ENCODE measurements at regions not wholly inside any gene's neighbourhood (a gene's known extent, or its start where the extent isn't known, plus 50 kb on each side); places are given as distances from the start of the nearest gene placed in this dataset.
"Not testable (repeated sequence)": the region's sequence is repeated elsewhere in the genome, so short reads cannot be mapped to it uniquely, and the experiment has no call there.

GRCh38 chr11:90455347-90455920 is 232.6 kb upstream of the CHORDC1 start:
- DNase-seq, result not testable (repeated sequence)

- no peak for DNase-seq
Observed at GRCh38 chr11:90453525-90453924, 230.7 kb upstream of the CHORDC1 start.

GRCh38 chr11:90449606-90450005 is 226.8 kb upstream of the CHORDC1 start:
- no peak for DNase-seq

GRCh38 chr11:90448256-90448655 is 225.4 kb upstream of the CHORDC1 start:
- DNase-seq, result no peak

GRCh38 chr11:90447618-90448017 is 224.8 kb upstream of the CHORDC1 start:
- DNase-seq, result no peak

- no peak for DNase-seq
Observed at GRCh38 chr11:90446207-90446606, 223.4 kb upstream of the CHORDC1 start.

GRCh38 chr11:90438069-90438468 is 215.2 kb upstream of the CHORDC1 start:
- DNase-seq, result no peak

- no peak for DNase-seq
Observed at GRCh38 chr11:90434858-90435257, 212.0 kb upstream of the CHORDC1 start.

- DNase-seq, result no peak
Observed at GRCh38 chr11:90428836-90429235, 206.0 kb upstream of the CHORDC1 start.

GRCh38 chr11:90426442-90426841 is 203.6 kb upstream of the CHORDC1 start:
- no peak for DNase-seq

GRCh38 chr11:90423378-90423777 is 200.5 kb upstream of the CHORDC1 start:
- DNase-seq, result no peak

- not testable (repeated sequence) for DNase-seq
Observed at GRCh38 chr11:90422787-90423186, 199.9 kb upstream of the CHORDC1 start.

- no peak for DNase-seq
Observed at GRCh38 chr11:90414221-90414620, 191.4 kb upstream of the CHORDC1 start.

- DNase-seq, result no peak
Observed at GRCh38 chr11:90407350-90407749, 184.5 kb upstream of the CHORDC1 start.

- no peak for DNase-seq
Observed at GRCh38 chr11:90392692-90393091, 169.8 kb upstream of the CHORDC1 start.

GRCh38 chr11:90391756-90392155 is 168.9 kb upstream of the CHORDC1 start:
- DNase-seq, result no peak

- no peak for DNase-seq
Observed at GRCh38 chr11:90380206-90380605, 157.4 kb upstream of the CHORDC1 start.

GRCh38 chr11:90373971-90374370 is 151.1 kb upstream of the CHORDC1 start:
- DNase-seq, result no peak

GRCh38 chr11:90364527-90364926 is 141.7 kb upstream of the CHORDC1 start:
- DNase-seq, result no peak

- DNase-seq, result no peak
Observed at GRCh38 chr11:90363739-90364138, 140.9 kb upstream of the CHORDC1 start.

- DNase-seq, result no peak
Observed at GRCh38 chr11:90355200-90355599, 132.4 kb upstream of the CHORDC1 start.

GRCh38 chr11:90349731-90350130 is 126.9 kb upstream of the CHORDC1 start:
- DNase-seq, result no peak

GRCh38 chr11:90344546-90344945 is 121.7 kb upstream of the CHORDC1 start:
- DNase-seq, result no peak

GRCh38 chr11:90343673-90344072 is 120.8 kb upstream of the CHORDC1 start:
- DNase-seq, result no peak

GRCh38 chr11:90341986-90342385 is 119.1 kb upstream of the CHORDC1 start:
- DNase-seq, result no peak

GRCh38 chr11:90332415-90332814 is 109.6 kb upstream of the CHORDC1 start:
- DNase-seq, result no peak
